K562 (cell line): ENCODE measurements at regions not wholly inside any gene's neighbourhood (a gene's known extent, or its start where the extent isn't known, plus 50 kb on each side); places are given as distances from the start of the nearest gene placed in this dataset.

Experiments used
- ATAC-seq: fragments of 200-7000 bp; cut with Tn5 transposase; 3 replicates; pipeline ENCODE4 v1.9.1; 2020; ENCODE audit warnings: moderate library complexity
- BruUV-seq: library from RNA; stranded (reverse); fragments of 400-500 nt; replicated peaks from 2 replicates; lab custom pipeline; 2021; lab: Mats Ljungman, UMichigan
- CTCF ChIA-PET: fragments of 300-600 bp; formaldehyde crosslinking; extraction: SDS; loops from one replicate; lab custom pipeline; 2021; ENCODE audit warnings: low intra/inter-chr PET ratio; lab: Yijun Ruan, JAX
- POLR2A ChIA-PET: fragments of 300-600, 350-650 bp; sonication (Branson Sonifier 250); formaldehyde crosslinking; extraction: SDS; loops from one replicate; lab custom pipeline; 2021; ENCODE audit warnings: antibody characterized with exemption, inconsistent platforms; lab: Yijun Ruan, JAX
- DNase-seq, 4 experiments: peaks; one replicate each; pipeline versions ENCODE4 v3.0.0 to v3.0.0-alpha.2; 2011 to 2018; ENCODE audit warnings: low spot score in 3 of 4, mixed read lengths in 3 of 4; ENCODE audit errors: extremely low read depth in 1 of 4
- FAIRE-seq: peaks from 2 replicates; lab custom pipeline; 2011; peaks lifted over from hg19 to GRCh38; lab: Jason Lieb, UNC
- H2AFZ ChIP-seq: 2 replicates; pipeline ENCODE4 v1.6.0; 2011; ENCODE audit warnings: low read depth, low read length, control low read depth, inconsistent platforms
- H3K27ac ChIP-seq: fragments of 200-600 bp; 3 replicates; pipeline ENCODE4 v1.8.0; 2011; ENCODE audit warnings: low read depth, mild to moderate bottlenecking, control low read depth, inconsistent platforms, low read length, moderate library complexity, mixed read lengths; ENCODE audit errors: extremely low read depth
- H3K27me3 ChIP-seq, 2 experiments: fragments of 300-600 bp in 1 of 2; 2 replicates in 1 of 2; 3 replicates in 1 of 2; pipeline versions ENCODE4 v1.6.0 to v1.8.0; 2011; ENCODE audit warnings: inconsistent platforms in 2 of 2, low read length in 2 of 2, mild to moderate bottlenecking in 1 of 2, mixed read lengths in 1 of 2, moderate library complexity in 1 of 2; ENCODE audit not compliant: control insufficient read depth in 2 of 2, insufficient read depth in 2 of 2
- H3K36me3 ChIP-seq: fragments of 300-600 bp; 3 replicates; pipeline ENCODE4 v1.8.0; 2011; ENCODE audit warnings: mild to moderate bottlenecking, low read length, inconsistent platforms; ENCODE audit not compliant: control insufficient read depth, insufficient read depth
- H3K4me1 ChIP-seq, 2 experiments: fragments of 200-600 bp in 1 of 2; replicated peaks in 1 of 2; 2 replicates in 1 of 2; 3 replicates in 1 of 2; pipeline versions ENCODE4 v1.5.1 to v1.8.0; 2011; ENCODE audit warnings: inconsistent platforms in 2 of 2, low read length in 2 of 2, mild to moderate bottlenecking in 1 of 2, mixed read lengths in 1 of 2, moderate library complexity in 1 of 2; ENCODE audit not compliant: control insufficient read depth in 2 of 2, insufficient read depth in 2 of 2
- H3K4me2 ChIP-seq: 2 replicates; pipeline ENCODE4 v1.6.1; 2011; ENCODE audit warnings: low read length, control low read depth, inconsistent platforms, mixed read lengths; ENCODE audit not compliant: insufficient read depth
- H3K4me3 ChIP-seq: fragments of 200-600 bp; sonication (generic), shearing (Covaris generic); 2 replicates; pipeline ENCODE4 v1.5.1; 2016; ENCODE audit warnings: control low read depth, inconsistent platforms
- H3K79me2 ChIP-seq: fragments of 200-600 bp; 3 replicates; pipeline ENCODE4 v1.8.0; 2011; ENCODE audit warnings: low read length, inconsistent platforms; ENCODE audit not compliant: control insufficient read depth, insufficient read depth
- H3K9ac ChIP-seq, 2 experiments: 2 replicates each; pipeline versions ENCODE4 v1.6.0 to v1.6.1; 2011; ENCODE audit warnings: low read depth in 2 of 2, low read length in 2 of 2, control low read depth in 1 of 2, inconsistent platforms in 1 of 2, mild to moderate bottlenecking in 1 of 2, mixed read lengths in 1 of 2; ENCODE audit not compliant: insufficient read depth in 1 of 2
- H3K9me1 ChIP-seq: one replicate; pipeline ENCODE4 v1.6.0; 2011; ENCODE audit warnings: inconsistent platforms, mild to moderate bottlenecking, low read length, moderate library complexity; ENCODE audit not compliant: control insufficient read depth, insufficient read depth
- H3K9me3 ChIP-seq: replicated peaks from 2 replicates; pipeline ENCODE4 v1.5.1; 2011; ENCODE audit warnings: low read depth, low read length, inconsistent platforms; ENCODE audit not compliant: control insufficient read depth, insufficient read depth
- H4K20me1 ChIP-seq: replicated peaks from 2 replicates; pipeline ENCODE4 v1.6.1; 2011; ENCODE audit warnings: low read length, inconsistent platforms, mixed read lengths; ENCODE audit not compliant: control insufficient read depth, insufficient read depth
- CBX2 ChIP-seq: fragments of 200-600 bp; sonication (generic); IDR thresholded peaks from one replicate; pipeline ENCODE4 v1.6.1; 2012; ENCODE audit warnings: mild to moderate bottlenecking, low read length, inconsistent platforms; ENCODE audit not compliant: insufficient read depth, poor library complexity, severe bottlenecking
- MAFF ChIP-seq: IDR thresholded peaks from 2 replicates; pipeline ENCODE4 v1.6.1; 2012; ENCODE audit warnings: low read length, improper control_type of control experiment
- RBM25 ChIP-seq: fragments of 200-400 bp; formaldehyde crosslinking; IDR thresholded peaks from 2 replicates; pipeline ENCODE4 v1.6.1; 2018; ENCODE audit warnings: low read length, low read depth, moderate library complexity; ENCODE audit not compliant: severe bottlenecking
- ZBTB7A ChIP-seq: IDR thresholded peaks from 2 replicates; pipeline ENCODE4 v1.6.1; 2011; ENCODE audit warnings: low read depth, mild to moderate bottlenecking, low read length, moderate library complexity, borderline replicate concordance; ENCODE audit not compliant: control insufficient read depth
- ZFP36 ChIP-seq: fragments of 150-350 bp; IDR thresholded peaks from 2 replicates; pipeline ENCODE4 v1.6.1; 2018; ENCODE audit warnings: low read length, low read depth; ENCODE audit not compliant: partially characterized antibody
- ZNF668 ChIP-seq: fragments of 250-450 bp; sonication (Bioruptor Pico); IDR thresholded peaks from 2 replicates; pipeline ENCODE4 v1.8.0; 2022; ENCODE audit warnings: mild to moderate bottlenecking, inconsistent platforms
- ZNF785 ChIP-seq: fragments of 250-450 bp; sonication (Bioruptor Pico); IDR thresholded peaks from 2 replicates; pipeline ENCODE4 v1.4.0; 2020; ENCODE audit warnings: mild to moderate bottlenecking
- WGBS: fragments of 100-300 bp; shearing (Covaris generic); methylation state at CpG from one replicate; pipeline ENCODE4 v1.1.6; 2016; ENCODE audit warnings: low coverage, mixed read lengths; ENCODE audit not compliant: insufficient coverage; ENCODE audit errors: missing lambda C conversion rate; 5-methylcytosine and 5-hydroxymethylcytosine counted together
- in situ Hi-C: fragments of 300-500 bp; cut with MboI; formaldehyde crosslinking; loops from 4 replicates; pipeline ENCODE4 v1.15.0; 2018; ENCODE audit warnings: inconsistent platforms, mixed read lengths
- intact Hi-C: fragments of 100-400 bp; cut with micrococcal nuclease; formaldehyde crosslinking; loops from 2 replicates; pipeline ENCODE4 v1.14.2; 2022

DNA sequence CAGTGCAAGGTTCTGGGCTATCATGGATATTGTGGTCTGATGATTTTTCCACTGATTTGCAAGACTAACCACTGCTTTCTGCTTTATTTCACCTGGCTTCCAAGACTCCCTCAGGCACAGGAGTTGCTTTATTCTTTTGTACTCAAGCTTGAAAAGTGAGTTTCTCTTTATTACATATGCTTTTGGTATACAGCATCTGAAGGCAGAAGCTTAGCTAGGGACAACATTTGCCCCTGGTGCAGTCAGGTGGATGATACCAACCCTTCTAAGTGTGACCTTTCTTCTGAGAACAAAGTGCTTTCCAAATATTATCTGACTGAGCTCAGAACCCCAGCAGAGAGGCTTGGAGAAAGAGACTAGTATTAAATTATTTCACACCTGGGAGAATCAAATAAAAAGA lies 94.0 kb upstream of the PHACTR1 start (continued):
- TF ChIP-seq ZBTB7A (no peak), MAFF (no peak), ZNF668 (CRISPR knock-in tag) (no peak)

DNA sequence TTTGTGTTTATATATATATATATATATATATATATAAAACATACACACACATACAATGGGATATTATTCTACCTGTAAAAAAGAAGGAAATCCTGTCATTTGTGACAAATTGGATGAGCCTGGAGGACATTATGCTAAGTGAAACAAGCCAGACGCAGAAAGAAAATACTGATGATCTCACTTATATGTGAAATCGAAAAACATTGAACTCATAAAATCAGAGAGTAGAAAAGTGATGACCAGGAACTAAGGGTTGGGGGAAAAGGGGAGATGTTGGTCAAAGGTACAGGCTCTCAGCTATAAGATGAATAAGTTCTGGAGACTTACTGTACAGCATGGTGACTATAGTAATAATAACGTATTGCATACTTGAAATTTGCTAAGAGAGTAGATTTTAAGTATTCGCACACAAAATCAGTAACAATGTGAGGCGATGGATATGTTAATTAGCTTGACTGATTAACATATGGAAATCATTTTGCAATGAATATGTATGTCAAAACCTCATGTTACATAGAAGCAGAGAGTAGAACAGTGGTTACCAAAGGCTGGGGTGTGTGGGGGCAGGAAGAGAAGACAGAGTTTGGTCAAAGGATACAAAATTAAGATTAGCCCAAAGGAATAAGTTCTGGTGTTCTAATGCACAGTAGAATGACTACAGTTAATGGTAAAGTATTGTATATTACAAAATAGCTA lies 92.3 kb upstream of the PHACTR1 start:
- no peak for TF ChIP-seq ZNF785 (CRISPR knock-in tag)
- no peaks in the 10 kb centered on the region for H3K4me1 ChIP-seq
- intact Hi-C loops: no loop called here
- H3K4me3 ChIP-seq: no peak overlapping the region
- DNase-seq (no peak), FAIRE-seq (no peak), ATAC-seq (no peak)
- CTCF ChIA-PET: no interaction called here
- H3K9me1 ChIP-seq: no peaks in the 10 kb centered on the region
- no peak overlapping the region for H3K4me2 ChIP-seq
- no peaks in the 10 kb centered on the region for H3K27me3 ChIP-seq
- H3K79me2 ChIP-seq: no peaks in the 10 kb centered on the region
- H4K20me1 ChIP-seq: no peaks in the 10 kb centered on the region
- 5% methylated on average over 5 of the region's 5 CpGs for WGBS
- in situ Hi-C loops: no loop called here
- H3K27ac ChIP-seq: no peak overlapping the region
- BruUV-seq: no TSS peak
- H2AFZ ChIP-seq: no peak overlapping the region
- POLR2A ChIA-PET: no interaction called here
- no peaks in the 10 kb centered on the region for H3K9me3 ChIP-seq
- no peaks in the 10 kb centered on the region for H3K36me3 ChIP-seq
- no peak overlapping the region for H3K9ac ChIP-seq

- no TSS peak for BruUV-seq
- WGBS: 0% methylated on average over 1 of the region's 1 CpG
- in situ Hi-C loops (no loop called here), intact Hi-C loops (no loop called here)
- Histone ChIP-seq H4K20me1 (no peaks in the 10 kb centered on the region), H3K4me2 (no peak overlapping the region), H3K4me1 (no peaks in the 10 kb centered on the region), H3K9me3 (no peaks in the 10 kb centered on the region), H3K4me3 (no peak overlapping the region), H3K36me3 (no peaks in the 10 kb centered on the region), H3K9me1 (no peaks in the 10 kb centered on the region), H2AFZ (no peak overlapping the region), H3K27ac (no peak overlapping the region), H3K27me3 (no peaks in the 10 kb centered on the region), H3K79me2 (no peaks in the 10 kb centered on the region), H3K9ac (no peak overlapping the region)
- ATAC-seq (no peak), DNase-seq (no peak), FAIRE-seq (no peak)
- peak; percentile 49 for TF ChIP-seq ZFP36
- no peak for TF ChIP-seq CBX2
- TF ChIP-seq RBM25: peak; percentile 84
- POLR2A ChIA-PET: no interaction called here
- CTCF ChIA-PET: no interaction called here
These were observed 89.5 kb upstream of the PHACTR1 start for GRCh38 chr6:12627053-12627452.
